ENCODE measurements at regions not wholly inside any gene's neighbourhood (a gene's known extent, or its start where the extent isn't known, plus 50 kb on each side); places are given as distances from the start of the nearest gene placed in this dataset.
"Not testable (repeated sequence)": the region's sequence is repeated elsewhere in the genome, so short reads cannot be mapped to it uniquely, and the experiment has no call there.

DNA sequence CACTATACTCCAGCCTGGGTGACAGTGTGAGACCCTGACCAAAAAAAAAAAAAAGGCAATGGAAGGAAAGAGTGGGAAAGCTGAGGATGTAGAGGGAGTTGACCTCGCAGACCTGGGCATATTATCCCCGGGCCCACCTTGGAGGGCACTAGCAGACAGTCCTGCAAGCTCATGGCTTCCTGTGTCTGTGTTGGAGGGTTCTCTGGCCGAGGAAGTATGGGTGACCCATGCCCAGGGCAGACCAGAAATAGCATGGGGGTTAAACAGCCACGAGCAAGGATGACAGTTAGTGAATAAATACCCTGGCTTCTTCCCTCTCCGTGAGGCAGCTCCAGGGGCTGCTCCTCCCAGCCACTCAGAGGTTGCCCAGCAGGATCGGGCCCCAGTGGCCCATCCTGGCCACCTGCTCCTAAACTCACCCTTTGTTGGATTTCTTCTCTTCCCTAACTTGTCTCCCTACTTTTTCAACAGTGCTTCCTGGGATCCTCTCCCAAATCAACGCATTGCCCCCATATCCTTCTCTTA, 485.8 kb downstream of the ZNF536 start:
- no peak for DNase-seq

GRCh38 chr19:30857388-30857787, 485.2 kb downstream of the ZNF536 start:
- no peak for DNase-seq

DNA sequence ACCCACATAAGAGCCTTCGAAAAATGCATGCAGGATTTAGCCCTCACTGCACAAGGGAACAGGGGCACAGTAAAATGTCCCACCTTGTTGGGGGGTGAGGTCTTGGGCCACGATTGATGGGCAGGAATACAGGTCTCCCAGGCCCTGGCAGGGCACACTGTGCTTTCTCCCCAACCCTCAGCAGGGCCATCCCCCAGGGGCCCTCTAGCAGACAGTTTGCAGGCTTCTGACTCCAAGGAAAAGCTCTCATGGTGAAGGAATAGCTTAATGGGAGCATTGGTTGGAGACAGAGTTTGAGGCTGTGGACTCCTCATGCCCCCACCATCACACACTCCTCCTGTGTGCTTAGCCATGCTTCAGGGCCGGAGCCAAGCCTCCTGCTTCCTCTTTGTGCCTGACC, 484.6 kb downstream of the ZNF536 start:
- no peak for DNase-seq

DNA sequence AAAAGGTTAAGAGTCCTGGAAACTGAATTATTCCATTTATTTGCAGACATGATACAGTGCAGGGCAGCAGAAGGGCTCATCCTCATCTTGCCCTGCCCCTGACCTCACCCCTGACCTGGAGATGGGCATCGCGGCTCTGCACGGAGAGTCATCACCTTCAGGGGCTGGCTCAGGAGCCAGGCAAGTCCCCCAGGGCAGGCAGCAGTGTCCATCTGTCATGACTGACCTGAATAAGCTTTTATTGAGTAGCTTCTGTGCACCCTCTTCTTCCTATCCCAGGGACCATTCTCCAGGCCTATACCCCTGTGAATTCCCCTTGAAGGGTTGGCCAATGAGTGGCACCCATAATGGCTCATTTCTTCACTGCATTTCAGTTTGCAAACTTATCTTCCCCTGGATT, 484.2 kb downstream of the ZNF536 start:
- no peak for DNase-seq

DNA sequence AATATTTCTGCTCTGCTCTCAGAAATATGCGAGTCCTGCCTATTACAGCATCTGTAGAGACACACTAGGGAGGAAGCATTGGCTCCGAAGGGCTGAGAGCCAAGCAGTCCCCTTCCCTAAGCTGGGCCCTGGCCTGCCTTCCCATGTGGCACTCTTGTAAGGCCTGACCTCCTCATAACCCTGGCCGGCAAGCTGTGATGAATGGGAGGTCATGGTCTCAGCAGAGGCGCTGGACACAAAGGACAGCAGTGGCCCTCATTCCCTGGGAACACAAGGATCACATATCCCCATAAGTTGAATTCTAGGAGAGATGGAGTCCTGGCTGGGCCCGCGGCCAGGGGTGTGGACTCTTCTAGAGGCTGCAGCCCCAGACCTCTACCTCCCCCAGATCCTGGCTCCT, 483.3 kb downstream of the ZNF536 start:
- DNase-seq = no peak

DNA sequence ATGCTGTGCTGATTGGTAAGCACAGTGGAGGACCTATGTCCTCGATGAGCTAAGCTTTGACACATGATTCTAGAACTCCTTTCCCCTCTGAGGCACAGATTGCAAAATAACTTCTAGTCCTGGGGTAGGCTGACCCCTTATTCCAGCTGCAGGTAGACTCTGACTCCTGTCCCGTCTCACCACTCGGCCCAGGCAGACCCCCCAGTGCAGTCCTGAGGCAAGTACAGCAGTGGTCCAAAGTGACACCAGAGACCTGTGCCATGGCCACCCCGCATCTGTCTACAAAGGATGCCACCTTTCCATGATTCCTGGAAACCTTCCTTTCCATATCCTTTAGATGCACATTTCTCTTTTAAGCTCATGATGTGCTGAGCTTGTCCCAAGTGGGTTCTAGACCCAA, 482.5 kb downstream of the ZNF536 start:
- no peak for DNase-seq

GRCh38 chr19:30854207-30854606, 482.0 kb downstream of the ZNF536 start:
- DNase-seq = no peak

- DNase-seq = no peak
Observed at GRCh38 chr19:30853036-30853435, 480.9 kb downstream of the ZNF536 start.

- no peak for DNase-seq
Observed at GRCh38 chr19:30852168-30852567, 480.0 kb downstream of the ZNF536 start.

GRCh38 chr19:30851646-30852045, 479.5 kb downstream of the ZNF536 start:
- DNase-seq = no peak

DNA sequence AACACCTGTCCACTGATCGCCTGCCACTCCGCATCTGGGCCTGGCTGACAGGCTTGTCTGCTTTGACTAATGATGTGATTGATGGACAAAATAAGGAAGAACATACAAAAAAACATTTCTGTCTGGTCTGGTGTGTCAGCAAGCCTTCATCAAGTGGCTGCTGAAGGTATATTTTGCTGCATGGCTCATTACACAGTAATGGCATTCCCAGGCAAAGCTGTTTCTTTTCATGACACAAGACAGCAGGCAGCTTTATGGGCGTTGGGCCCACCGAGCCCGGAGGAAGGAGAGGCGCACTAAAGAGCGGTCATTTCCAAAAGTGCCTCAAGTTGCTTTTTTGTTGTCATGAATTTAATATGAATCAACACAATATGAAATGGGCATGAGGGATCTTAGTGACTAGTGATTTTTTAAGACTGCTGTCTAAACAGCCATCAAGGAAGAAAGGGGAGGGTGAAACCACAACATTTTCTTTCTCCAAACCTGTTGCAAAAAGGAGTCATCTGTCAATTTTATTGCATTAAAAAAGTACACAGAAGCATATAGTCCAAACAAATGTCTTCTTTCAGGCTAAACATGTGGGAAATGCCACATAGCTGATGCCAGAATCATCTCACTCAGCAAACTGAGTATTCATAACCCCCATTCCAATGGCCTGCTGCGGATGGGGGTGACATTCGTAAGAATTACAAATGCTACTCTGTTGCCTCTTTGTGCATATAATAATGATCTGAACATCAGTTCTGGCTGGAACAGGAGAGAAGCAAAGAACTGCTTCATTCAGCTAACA, 476.6 kb downstream of the ZNF536 start:
- DNase-seq = no peak

GRCh38 chr19:30846102-30846501, 473.9 kb downstream of the ZNF536 start:
- DNase-seq = no peak

DNA sequence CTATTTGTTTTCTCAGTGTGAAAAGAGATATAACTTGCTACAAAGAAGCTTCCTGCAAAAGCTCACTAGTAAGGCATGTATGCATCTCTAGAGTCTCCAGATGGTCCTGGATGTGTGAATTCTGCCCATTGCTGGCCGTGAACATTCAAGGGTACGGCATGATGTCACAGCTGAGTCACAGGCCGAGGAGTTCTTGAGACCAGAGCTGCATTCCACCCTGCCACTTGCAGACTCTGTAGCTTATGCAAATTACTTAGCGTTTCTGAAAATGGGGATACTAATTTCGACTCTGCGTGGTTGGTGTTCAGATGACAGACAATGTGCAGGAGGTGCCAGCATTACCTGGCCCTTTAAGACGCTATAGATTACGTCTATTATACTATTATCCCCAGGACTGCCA, 470.7 kb downstream of the ZNF536 start:
- no peak for DNase-seq

GRCh38 chr19:30841934-30842333, 469.8 kb downstream of the ZNF536 start:
- DNase-seq = no peak

DNA sequence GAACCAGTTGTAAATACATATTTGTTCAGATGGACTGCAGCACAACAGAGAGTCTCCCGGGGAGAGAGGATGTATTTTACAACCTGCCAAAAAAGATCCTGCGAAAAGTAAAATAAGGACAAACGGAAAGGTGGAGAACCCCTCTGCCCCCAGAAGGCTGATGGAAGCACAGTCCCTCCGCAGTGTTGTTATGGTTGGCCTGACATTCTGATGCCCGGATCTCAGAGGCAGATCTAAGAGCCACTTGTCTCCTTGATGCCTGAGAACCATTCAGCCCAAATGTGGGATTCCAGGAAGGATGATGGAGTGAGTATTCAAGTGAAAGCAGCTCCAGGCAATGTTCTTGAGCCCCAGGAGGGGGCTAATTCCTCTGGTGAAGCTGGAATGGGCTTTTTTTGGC, 458.7 kb downstream of the ZNF536 start:
- no peak for DNase-seq

GRCh38 chr19:30825505-30825904, 453.3 kb downstream of the ZNF536 start:
- DNase-seq = not testable (repeated sequence)

DNA sequence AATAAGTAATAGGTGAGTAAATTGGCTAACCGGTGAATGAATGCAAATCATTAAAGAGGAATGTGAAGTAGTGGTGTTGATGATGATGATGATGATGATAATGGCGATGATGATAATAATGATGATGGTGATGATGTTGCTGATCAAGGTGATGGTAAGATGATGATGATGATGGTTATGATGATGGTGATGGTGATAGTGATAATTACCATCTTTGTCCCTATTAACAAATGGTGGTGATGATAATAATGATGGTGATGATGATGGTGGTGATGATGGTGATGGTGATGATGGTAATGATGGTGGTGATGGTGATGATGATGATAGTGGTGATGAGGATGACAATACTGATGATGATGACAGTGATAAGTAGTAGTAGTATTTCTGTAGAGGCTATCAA, 452.6 kb downstream of the ZNF536 start:
- DNase-seq = no peak

DNA sequence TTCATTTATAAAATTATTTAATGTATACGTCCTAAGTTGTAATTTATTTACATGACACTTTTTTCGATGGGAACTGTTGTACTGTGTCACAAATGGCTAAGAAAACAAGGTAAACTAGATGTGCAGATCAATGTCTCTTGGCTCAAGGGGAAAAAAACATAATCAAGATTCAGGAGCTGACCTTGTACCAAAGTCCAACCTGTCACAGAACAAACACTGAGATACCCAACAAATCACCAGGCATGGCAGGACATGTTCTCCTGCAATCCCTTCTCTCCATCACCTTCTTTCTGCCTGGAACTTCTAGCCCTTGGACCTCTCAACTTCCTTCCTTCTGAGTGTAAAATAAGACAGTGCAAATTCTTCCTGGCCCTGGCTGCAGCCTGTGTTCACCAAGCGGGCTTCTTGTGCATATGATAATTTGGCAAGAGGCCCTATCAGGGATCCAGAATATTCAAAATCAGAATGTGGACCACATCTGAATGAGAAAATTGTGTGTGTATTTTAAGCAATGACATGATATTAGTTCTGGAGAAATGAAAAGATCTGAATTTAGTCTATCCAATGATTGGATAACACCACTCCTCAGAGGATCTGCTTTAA, 445.9 kb downstream of the ZNF536 start:
- no peak for DNase-seq

GRCh38 chr19:30817197-30817596, 445.0 kb downstream of the ZNF536 start:
- no peak for DNase-seq

DNA sequence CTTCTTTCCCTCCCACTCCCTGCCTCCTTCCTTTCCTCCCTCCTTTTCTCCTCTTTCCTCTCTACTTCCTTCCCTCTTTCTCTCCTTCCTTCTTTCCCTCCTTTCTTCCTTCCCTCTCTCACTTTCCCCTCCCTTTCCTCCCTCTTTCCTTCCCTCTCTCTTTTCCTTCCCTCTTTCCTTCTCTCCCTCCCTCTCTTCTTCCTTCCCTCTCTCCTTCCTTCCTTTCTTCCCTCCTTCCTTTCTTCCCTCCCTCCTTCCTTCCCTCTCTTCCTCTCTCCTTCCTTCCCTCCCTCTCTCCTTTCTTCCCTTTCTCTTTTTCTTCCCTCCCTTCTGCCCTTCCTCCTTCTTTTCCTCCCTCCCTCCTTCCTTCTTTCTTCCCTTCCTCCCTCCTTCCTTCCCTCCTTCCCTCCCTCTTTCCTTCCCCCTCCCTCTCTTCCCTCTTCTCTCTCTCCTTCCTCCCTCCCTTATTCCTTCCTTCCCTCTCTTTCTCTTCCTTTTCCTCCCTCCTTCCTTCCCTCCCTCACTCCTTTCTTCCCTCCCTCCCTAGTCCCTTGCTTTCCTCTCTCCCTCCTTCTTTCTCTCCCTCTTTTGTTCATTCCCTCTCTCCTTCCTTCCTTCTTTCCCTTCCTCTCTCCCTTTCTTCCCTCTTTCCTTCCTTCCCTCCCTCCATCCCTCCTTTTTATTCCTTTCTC, 443.9 kb downstream of the ZNF536 start:
- DNase-seq = no peak

DNA sequence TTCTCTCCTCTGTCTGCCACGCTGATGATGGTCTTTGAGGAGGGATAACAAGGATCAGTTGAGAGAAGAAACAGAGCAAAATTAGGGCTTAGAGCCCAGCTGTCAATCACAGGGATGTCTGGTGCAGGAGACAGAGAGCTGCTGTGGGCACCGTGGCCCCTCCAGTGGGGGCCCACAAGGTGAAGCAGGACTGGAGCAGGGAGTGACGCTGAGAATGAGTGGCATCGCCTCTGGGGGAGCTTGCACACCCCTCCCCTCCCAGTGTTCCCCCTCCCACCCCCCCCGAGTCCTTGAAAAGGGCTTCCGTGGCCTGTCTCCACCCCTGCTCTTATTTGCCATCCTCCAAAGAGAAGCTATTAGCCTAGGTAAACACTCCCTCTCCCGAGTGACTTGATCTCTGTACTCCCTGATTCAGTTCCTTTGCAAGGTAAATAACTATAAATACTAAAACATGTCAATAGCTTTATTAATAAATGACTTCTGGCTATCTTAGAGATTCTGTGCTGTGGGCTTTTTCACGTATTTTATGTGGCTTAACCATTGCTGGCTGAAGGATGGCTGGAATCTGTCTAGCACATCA, 440.0 kb downstream of the ZNF536 start:
- no peak for DNase-seq

- DNase-seq = no peak
Observed at GRCh38 chr19:30811397-30812098, 439.4 kb downstream of the ZNF536 start.

- no peak for DNase-seq
Observed at GRCh38 chr19:30810726-30811125, 438.5 kb downstream of the ZNF536 start.
